ENCODE measurements at regions not wholly inside any gene's neighbourhood (a gene's known extent, or its start where the extent isn't known, plus 50 kb on each side); places are given as distances from the start of the nearest gene placed in this dataset.

DNA sequence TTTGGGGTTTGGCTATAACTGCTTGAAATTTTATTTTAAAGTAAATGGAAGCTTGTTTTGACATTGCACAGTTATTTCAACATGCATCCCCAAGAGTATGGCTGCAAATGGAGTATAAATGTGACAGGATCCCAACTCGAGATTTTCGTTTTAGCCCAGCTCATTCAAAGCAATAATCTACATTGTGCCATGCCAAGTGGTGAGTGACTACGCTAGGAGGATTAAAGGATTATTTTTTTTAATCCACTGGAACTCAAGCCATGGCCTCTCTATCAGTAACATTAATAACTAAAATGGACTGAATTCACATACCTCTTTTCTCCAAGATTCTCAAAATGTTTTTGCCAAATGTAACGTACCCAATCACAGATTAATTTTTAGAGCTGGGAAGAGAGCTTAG, 60.6 kb upstream of the AUTS2 start:
- H3K18ac ChIP-seq (ENCODE audit: low read depth, low read length) = no peak overlapping the region
- dilution Hi-C loops (cut with HindIII; ENCODE audit: low sequenced_read_pairs, unreplicated experiment) (no loop called here), intact Hi-C loops (cut with micrococcal nuclease) (no loop called here), in situ Hi-C loops (cut with MboI; ENCODE audit: low sequenced_read_pairs) (no loop called here)
- H2AFZ ChIP-seq (replicated peaks; ENCODE audit: low read length, poor library complexity) = no peak overlapping the region
- H2BK20ac ChIP-seq (ENCODE audit: low read depth, low read length) = no peak overlapping the region
- H3K27ac ChIP-seq (ENCODE audit: insufficient read depth, low read length) = no peak overlapping the region
- no peaks in the 10 kb centered on the region for H4K20me1 ChIP-seq (ENCODE audit: insufficient read depth, low read length)
- no peak overlapping the region for H3K4me2 ChIP-seq (ENCODE audit: low read depth, low read length)
- DNase-seq (no peak), ATAC-seq (ENCODE audit: low read depth) (no peak)
- H4K5ac ChIP-seq (ENCODE audit: low read depth, low read length) = no peak overlapping the region
- WGBS, 2 experiments (ENCODE audit: extremely low coverage in 2 of 2, insufficient read length in 1 of 2) = no CpG with 5 or more reads among the region's 4 CpGs
- H3K4me1 ChIP-seq (ENCODE audit: control insufficient read depth, insufficient read depth, low read length) = no peaks in the 10 kb centered on the region
- ChIA-PET CTCF (no interaction called here), POLR2A (ENCODE audit: unreplicated experiment) (no interaction called here)
- H3K9ac ChIP-seq (ENCODE audit: low read depth, low read length) = no peak overlapping the region
- H3K9me1 ChIP-seq (ENCODE audit: insufficient read depth, low read length) = no peaks in the 10 kb centered on the region
- no peak overlapping the region for H3K56ac ChIP-seq (ENCODE audit: extremely low read depth, insufficient read depth, low read length)
- no peak overlapping the region for H3K23ac ChIP-seq (ENCODE audit: low read depth, low read length)
- H3K79me1 ChIP-seq (ENCODE audit: low read depth in 1 of 2, low read length in 2 of 2) = no peaks in the 10 kb centered on the region
- H3K4me3 ChIP-seq (ENCODE audit: insufficient read depth, low read depth, low read length) = no peak overlapping the region
- TF ChIP-seq BHLHE40 (IDR thresholded peaks at IDR 0.05; ENCODE audit: low read depth, low read length) = no peak
- TF ChIP-seq RCOR1 (IDR thresholded peaks at IDR 0.05; ENCODE audit: insufficient replicate concordance, low read length) = no peak
- no peak for TF ChIP-seq RFX5 (IDR thresholded peaks at IDR 0.05; ENCODE audit: low read depth, low read length)
- TF ChIP-seq, protein P1, sequence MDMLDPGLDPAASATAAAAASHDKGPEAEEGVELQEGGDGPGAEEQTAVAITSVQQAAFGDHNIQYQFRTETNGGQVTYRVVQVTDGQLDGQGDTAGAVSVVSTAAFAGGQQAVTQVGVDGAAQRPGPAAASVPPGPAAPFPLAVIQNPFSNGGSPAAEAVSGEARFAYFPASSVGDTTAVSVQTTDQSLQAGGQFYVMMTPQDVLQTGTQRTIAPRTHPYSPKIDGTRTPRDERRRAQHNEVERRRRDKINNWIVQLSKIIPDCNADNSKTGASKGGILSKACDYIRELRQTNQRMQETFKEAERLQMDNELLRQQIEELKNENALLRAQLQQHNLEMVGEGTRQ (IDR thresholded peaks at IDR 0.05; ENCODE audit: low read depth, low read length) = no peak
- no peak for TF ChIP-seq POLR2A (IDR thresholded peaks at IDR 0.05; ENCODE audit: low read depth, low read length)
- no peak for TF ChIP-seq MAZ (IDR thresholded peaks at IDR 0.05; ENCODE audit: borderline replicate concordance, low read depth, low read length)
- no peak for TF ChIP-seq MXI1 (IDR thresholded peaks at IDR 0.05; ENCODE audit: borderline replicate concordance, low read depth, low read length)
- TF ChIP-seq CHD1 (IDR thresholded peaks at IDR 0.05; ENCODE audit: low read depth, low read length) = no peak
- TF ChIP-seq CEBPB (IDR thresholded peaks at IDR 0.05; ENCODE audit: low read depth, low read length) = no peak
- no peak for TF ChIP-seq FOS (IDR thresholded peaks at IDR 0.05; ENCODE audit: low read depth, low read length)
- TF ChIP-seq, protein P2, sequence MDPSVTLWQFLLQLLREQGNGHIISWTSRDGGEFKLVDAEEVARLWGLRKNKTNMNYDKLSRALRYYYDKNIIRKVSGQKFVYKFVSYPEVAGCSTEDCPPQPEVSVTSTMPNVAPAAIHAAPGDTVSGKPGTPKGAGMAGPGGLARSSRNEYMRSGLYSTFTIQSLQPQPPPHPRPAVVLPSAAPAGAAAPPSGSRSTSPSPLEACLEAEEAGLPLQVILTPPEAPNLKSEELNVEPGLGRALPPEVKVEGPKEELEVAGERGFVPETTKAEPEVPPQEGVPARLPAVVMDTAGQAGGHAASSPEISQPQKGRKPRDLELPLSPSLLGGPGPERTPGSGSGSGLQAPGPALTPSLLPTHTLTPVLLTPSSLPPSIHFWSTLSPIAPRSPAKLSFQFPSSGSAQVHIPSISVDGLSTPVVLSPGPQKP (IDR thresholded peaks at IDR 0.05; ENCODE audit: borderline replicate concordance, low read depth, low read length) = no peak
- TF ChIP-seq RAD21 (IDR thresholded peaks at IDR 0.05; ENCODE audit: low read length) = no peak
- no peak for TF ChIP-seq NFE2L2 (IDR thresholded peaks at IDR 0.05; ENCODE audit: low read depth, low read length)
- no peak for TF ChIP-seq SMC3 (IDR thresholded peaks at IDR 0.05; ENCODE audit: low read depth, low read length)
- no peak overlapping the region for H2BK120ac ChIP-seq (ENCODE audit: low read depth, low read length)
- no peak overlapping the region for H2BK5ac ChIP-seq (ENCODE audit: low read depth, low read length, poor library complexity, severe bottlenecking)
- BruUV-seq (replicated peaks) = no TSS peak
- no peaks in the 10 kb centered on the region for H3K27me3 ChIP-seq (ENCODE audit: control insufficient read depth, insufficient read depth, low read length)
- H3K36me3 ChIP-seq (ENCODE audit: control insufficient read depth, insufficient read depth, low read length) = no peaks in the 10 kb centered on the region
- H3K4ac ChIP-seq (ENCODE audit: low read depth, low read length) = no peak overlapping the region
- no peak overlapping the region for H4K8ac ChIP-seq (ENCODE audit: low read depth in 2 of 2, low read length in 2 of 2)
- no peak overlapping the region for H4K91ac ChIP-seq (ENCODE audit: insufficient read depth, low read depth, low read length)
- no peak overlapping the region for H2AK9ac ChIP-seq (replicated peaks; ENCODE audit: low read depth, low read length, poor library complexity)
- H2AK5ac ChIP-seq (ENCODE audit: low read depth, low read length) = no peak overlapping the region
- H2BK15ac ChIP-seq (ENCODE audit: low read depth, low read length) = no peak overlapping the region
- H3K9me3 ChIP-seq (ENCODE audit: control insufficient read depth, insufficient read depth, low read length) = peaks cover 20% of the 10 kb centered on the region
- no peak overlapping the region for H3K14ac ChIP-seq (replicated peaks; ENCODE audit: low read depth, low read length)

All from IMR-90 (cell line).